ENCODE measurements at regions not wholly inside any gene's neighbourhood (a gene's known extent, or its start where the extent isn't known, plus 50 kb on each side); places are given as distances from the start of the nearest gene placed in this dataset.
"Not testable (repeated sequence)": the region's sequence is repeated elsewhere in the genome, so short reads cannot be mapped to it uniquely, and the experiment has no call there.

- DNase-seq = no peak
These were observed 91.1 kb downstream of the NIBAN1 start for GRCh38 chr1:184882957-184883815.

DNA sequence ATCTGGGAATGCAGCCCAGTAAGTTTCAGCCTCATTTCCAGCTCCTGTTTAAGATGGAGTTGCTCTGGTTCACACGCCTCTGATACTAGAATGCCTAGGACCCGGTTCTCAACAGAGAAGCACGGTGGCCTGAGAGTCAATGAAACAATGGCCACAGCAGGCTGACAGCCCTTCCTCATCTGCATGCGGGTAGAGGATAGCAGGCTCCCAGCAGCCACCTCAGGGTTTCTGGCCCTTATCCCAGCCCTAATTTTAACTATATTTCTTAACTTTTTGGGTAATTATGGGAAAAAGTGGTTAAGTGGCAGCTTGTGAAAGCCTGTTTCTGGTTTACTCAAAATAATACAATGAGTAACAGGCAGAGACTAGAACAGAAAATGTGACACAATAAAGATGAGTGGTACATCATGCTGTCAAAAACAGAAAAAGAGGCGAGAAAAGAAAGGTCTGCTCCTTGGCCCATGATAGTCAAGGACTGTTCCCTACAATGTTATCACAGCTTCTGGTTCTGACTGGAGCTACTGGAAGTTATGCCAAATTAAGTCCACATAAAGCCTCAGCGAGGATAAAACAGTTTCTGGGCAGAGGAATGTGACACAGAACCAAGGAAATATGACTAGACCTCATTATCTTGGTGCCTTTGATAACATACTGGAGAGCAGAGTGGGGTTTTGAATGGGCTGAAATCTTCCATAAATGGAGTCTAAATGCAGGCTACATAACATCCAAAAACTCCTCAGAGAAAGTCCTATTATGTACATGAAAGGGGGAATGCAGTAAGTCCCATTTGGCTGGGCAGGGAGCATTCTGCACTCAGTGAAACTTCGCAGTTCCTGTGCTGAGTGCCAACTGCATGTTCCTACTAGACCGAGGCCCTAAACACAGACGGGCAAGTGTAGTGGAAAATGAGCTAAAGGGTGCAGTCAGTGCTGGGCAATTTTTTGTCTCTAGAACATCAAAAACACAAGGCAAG lies 92.1 kb downstream of the NIBAN1 start:
- DNase-seq = no peak

DNA sequence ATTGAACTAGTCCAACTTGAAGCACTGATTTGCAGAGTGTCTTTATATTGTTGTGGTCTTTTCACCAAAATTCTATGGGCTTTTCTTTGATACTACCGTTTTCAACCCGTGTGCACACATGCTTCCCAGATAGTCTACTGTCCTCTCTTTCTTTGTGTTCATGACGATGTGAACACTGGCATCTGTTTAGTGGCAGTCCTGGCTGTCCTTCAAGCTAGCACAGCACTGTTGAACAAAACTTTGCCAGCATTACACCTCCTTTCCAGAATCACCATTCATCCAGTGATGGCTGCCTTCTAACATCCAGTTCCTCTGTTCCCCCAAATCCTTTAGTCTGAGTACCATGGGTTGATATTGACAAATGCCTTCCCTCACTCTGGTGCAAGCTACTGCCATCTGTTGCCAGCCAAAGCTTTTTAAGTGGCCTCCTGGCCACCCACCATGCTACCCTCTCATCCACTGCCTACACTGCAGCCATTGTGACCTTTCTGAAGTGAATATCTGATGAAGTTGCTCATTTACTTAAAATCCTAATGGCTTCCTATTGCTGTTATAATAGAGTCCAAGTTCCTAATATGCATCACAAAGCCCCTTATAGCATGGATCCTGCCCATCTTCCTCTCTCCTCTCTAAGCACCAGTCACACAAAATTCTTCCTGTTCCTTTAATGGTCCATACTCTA lies 94.3 kb downstream of the NIBAN1 start:
- no peak for DNase-seq

- DNase-seq = no peak
These were observed 95.7 kb downstream of the NIBAN1 start for GRCh38 chr1:184878602-184879001.

GRCh38 chr1:184878002-184878401 lies 96.3 kb downstream of the NIBAN1 start:
- no peak for DNase-seq

DNA sequence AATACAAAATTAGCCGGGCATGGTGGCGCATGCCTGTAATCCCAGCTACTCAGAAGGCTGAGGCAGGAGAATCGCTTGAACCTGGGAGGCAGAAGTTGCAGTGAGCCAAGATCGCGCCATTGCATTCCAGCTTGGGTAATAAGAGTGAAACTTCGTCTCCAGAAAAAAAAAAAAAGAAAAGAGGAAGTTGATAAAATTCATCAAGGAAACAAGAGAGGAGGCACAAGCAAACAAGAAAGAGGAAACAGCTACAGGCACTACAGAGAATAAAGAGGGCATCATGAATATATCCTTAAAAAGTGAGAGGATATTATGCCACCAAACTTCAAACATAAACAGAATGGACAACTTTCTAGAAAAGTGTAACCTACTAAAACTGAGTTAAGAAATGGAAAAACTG lies 98.3 kb downstream of the NIBAN1 start:
- DNase-seq = not testable (repeated sequence)

GRCh38 chr1:184875218-184875617 lies 99.1 kb downstream of the NIBAN1 start:
- no peak for DNase-seq

- no peak for DNase-seq
These were observed 104.0 kb downstream of the NIBAN1 start for GRCh38 chr1:184870319-184870718.

DNA sequence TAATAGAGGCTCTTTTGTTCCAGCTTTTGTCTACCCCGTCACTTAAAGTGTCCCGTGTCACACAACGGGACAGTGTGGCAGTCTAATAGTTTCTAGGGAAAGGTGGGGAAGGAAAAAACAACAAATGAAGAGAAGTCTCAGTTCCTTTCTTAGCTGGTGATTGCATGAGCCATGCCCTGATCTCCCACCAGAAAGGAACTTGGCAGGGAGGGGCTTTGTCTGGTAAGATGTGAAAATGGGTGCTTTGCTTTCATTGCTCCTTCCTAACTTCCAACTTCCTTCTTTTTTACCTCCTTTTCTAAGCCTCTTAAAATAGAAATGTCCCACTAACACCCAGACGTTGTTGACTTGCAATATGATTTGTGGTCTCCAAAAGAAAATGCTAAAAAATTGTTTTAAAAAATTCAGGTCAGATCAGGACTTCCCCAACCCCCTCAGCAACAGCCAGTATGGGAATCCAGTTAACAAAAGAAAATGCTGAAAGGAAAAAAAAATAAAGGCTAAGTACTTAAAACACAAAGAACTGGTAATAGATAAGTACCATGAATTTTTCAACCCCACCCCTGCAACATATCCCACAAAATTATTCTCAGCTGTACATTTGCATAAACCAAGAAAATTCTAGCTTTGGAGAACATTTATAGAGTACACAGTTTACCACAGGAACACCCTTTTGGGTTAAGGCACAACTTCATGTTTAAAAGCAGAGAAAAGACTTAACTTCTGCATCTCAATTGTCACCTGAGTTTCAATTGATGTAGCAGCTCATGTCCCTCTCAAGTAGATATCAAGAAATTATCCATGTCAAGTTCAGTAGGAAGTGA lies 106.2 kb downstream of the NIBAN1 start:
- DNase-seq = no peak

DNA sequence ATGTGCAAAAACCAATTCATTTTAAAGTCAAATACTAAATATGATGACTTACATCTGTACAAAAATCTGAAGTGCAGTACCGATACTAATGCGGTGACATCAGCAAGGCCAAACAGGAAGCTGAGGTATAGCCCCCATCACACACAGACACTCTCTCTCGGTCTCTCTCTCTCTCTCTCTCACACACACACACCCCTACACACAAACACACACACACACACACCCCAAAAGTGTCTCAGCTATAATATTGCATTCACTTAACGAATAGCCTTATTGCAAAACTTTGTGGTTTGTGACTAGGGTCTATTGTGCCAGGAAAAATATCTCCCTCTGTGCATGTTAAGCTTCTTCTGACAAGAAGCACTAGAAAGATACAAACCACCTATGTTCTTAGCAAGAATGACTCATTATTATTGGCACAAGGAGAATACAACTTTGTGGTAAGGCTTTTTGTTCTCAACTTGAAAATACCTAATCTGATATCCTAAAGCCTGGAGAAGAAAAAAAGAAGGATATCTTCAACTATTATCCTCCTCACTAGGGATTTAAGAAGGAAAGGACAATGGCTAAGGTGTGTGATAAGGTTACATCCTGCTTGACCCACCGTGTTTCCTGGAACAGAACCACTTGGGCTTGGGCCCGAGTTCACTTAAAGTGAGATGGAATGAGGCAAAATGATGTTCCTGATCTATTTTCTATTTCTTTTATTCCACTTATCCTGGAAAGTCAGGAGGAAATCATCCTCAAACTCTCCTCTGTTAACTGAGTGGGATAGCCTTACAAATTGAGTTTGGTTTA lies 107.1 kb downstream of the NIBAN1 start:
- DNase-seq = no peak

DNA sequence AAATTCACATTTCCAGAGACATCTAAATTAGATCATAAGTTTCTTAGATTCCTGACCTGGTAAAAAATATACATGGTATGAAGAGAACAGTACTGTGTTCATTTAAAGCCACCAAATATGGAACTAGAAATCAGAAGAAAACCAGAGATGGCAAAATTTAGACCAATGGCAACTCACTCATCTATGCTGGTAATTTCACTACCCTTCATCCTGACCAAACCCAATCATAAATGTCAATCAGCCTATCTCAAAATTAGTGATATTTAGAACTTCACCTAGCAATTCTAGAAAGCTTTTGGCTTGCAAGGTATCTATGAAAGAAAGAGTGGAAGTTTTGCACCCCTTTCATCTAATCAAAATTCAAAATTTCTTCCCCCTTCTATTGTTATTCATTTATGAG lies 107.7 kb downstream of the NIBAN1 start:
- no peak for DNase-seq

GRCh38 chr1:184865831-184866230 lies 108.5 kb downstream of the NIBAN1 start:
- DNase-seq = no peak

- DNase-seq = no peak
These were observed 107.2 kb upstream of the EDEM3 start for GRCh38 chr1:184861755-184862336.

GRCh38 chr1:184860985-184861754 lies 106.5 kb upstream of the EDEM3 start:
- DNase-seq = no peak

- no peak for DNase-seq
These were observed 105.9 kb upstream of the EDEM3 start for GRCh38 chr1:184860535-184860934.

DNA sequence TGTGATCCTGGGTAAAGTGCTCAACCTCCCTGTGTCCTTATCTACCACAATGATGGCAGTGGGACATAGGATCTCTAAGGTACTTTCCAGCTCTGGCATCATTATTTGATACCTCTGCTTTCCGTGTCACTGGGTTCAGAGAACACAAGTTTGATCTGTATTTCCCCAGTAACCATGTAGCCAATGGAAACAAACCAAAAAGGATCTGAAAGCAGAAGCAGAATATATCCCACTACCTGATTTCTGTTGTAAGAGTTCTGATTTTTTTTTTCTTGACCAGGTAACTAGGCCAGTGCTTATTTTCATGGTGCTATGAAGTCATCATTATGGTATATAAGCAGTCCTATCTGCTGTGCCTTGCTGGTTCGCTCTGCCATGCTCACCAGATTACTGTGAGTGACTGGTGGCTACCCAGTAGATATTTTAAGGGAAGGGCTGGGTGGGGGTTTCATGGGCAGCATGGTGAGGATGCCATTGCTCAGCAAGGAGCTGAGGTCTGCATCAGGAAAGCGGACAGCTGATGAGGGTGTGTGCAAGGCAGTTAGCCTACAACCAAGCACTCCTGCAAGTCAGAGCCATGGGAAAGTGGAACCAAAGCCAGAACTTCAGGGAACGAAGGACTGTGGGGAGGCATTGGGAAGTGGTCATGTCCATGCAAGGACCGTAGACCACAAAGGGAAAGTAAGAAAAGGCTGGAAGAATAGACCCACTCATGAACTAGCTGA lies 104.9 kb upstream of the EDEM3 start:
- DNase-seq = no peak

DNA sequence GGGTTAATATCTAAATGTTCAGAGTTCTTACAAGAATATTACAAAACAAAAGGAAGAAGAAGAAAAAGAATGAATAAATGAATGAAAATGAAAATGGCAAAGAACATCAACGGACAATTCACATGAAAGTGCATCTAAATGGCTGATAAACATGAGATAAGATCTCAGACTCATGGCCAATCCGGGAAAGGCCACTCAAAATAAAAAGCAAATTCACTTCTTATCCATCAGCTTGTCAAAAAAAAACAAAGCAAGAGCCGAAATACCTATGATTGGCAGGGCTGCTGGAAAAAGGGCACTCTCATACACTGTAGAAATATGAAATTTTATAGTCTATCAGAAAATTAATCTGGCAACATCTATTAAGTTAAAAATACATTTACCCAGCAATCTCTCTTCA lies 103.6 kb upstream of the EDEM3 start:
- DNase-seq = no peak

- DNase-seq = no peak
These were observed 100.0 kb upstream of the EDEM3 start for GRCh38 chr1:184854496-184855140.

DNA sequence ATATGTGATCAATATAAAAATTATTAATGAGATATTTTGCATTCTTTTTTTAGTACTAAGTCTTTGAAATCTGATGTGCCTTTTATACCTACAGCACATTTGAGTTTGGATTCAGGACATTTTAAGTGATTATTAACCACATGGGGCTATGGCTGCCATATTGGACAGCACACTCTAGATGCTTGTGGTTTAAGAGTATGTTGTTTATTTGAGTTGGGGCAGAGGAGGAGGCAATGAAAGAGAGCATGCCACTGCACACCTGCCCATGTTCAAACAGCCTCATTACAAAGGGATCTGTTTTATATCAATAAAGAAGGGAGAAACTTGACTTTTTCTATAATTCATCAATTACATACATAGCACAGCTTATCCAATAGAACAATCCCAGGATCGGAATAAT lies 99.4 kb upstream of the EDEM3 start:
- DNase-seq = no peak

Data from retina (tissue), 1 donor.